Kidney (tissue), 13 donors: ENCODE measurements at regions not wholly inside any gene's neighbourhood (a gene's known extent, or its start where the extent isn't known, plus 50 kb on each side); places are given as distances from the start of the nearest gene placed in this dataset.

Experiments
- DNase-seq, 5 donors: peaks; one replicate each; pipeline ENCODE4 v3.0.0-alpha.2; 2013 to 2020
- FAIRE-seq: peaks from 2 replicates; lab custom pipeline; 2012; peaks lifted over from hg19 to GRCh38; lab: Jason Lieb, UNC
- H3K27ac ChIP-seq, 2 donors: one replicate each; pipeline ENCODE4 v1.7.0; 2013; ENCODE audit warnings: low read depth in 2 of 2, low read length in 2 of 2, inconsistent platforms in 1 of 2
- H3K27me3 ChIP-seq: one replicate; pipeline ENCODE4 v1.7.1; 2013; ENCODE audit warnings: low read length, inconsistent platforms; ENCODE audit not compliant: control insufficient read depth, insufficient read depth
- H3K36me3 ChIP-seq, 3 donors: one replicate each; pipeline versions ENCODE4 v1.7.0 to v1.7.1; 2013; ENCODE audit warnings: low read length in 3 of 3, control low read depth in 1 of 3, inconsistent platforms in 1 of 3; ENCODE audit not compliant: insufficient read depth in 3 of 3, control insufficient read depth in 2 of 3
- H3K4me1 ChIP-seq, 3 donors: one replicate each; pipeline versions ENCODE4 v1.7.0 to v1.7.1; 2013; ENCODE audit warnings: low read length in 3 of 3, inconsistent platforms in 1 of 3, low read depth in 1 of 3; ENCODE audit not compliant: control insufficient read depth in 2 of 3, insufficient read depth in 2 of 3
- H3K4me3 ChIP-seq, 3 donors: one replicate each; pipeline versions ENCODE4 v1.7.0 to v1.8.1; 2013; ENCODE audit warnings: low read length in 3 of 3, control low read depth in 1 of 3, inconsistent platforms in 1 of 3
- H3K9ac ChIP-seq, 3 donors: one replicate each; pipeline versions ENCODE4 v1.7.0 to v1.7.1; 2013; ENCODE audit warnings: low read length in 3 of 3, control low read depth in 1 of 3, inconsistent platforms in 1 of 3
- H3K9me3 ChIP-seq, 3 donors: one replicate each; pipeline versions ENCODE4 v1.7.0 to v1.7.1; 2013; ENCODE audit warnings: low read length in 3 of 3, control low read depth in 1 of 3, inconsistent platforms in 1 of 3; ENCODE audit not compliant: control insufficient read depth in 2 of 3, insufficient read depth in 1 of 3
- CTCF ChIP-seq: IDR thresholded peaks from 3 replicates; pipeline ENCODE4 v1.5.1; 2012; ENCODE audit warnings: mild to moderate bottlenecking, moderate library complexity, borderline replicate concordance; ENCODE audit not compliant: insufficient read depth; ENCODE audit errors: extremely low read depth
- intact Hi-C: fragments of 100-400 bp; cut with DNase I; formaldehyde crosslinking; loops from one replicate; pipeline ENCODE4 v1.11.1; 2022
- donor health status: control.
- donor health status: control.
- donor health status: control.
- donor health status: control.
- donor health status: control.
- donor health status: DM: yes; HTN: yes; CAD: no.
- donor health status: Normal renal cell carcinoma (clear cell type).

GRCh38 chr3:80770106-80771074 lies 991.1 kb downstream of the GBE1 start:
- no peak for FAIRE-seq
- TF ChIP-seq CTCF, result no peak
- peak in 1 of 5 donors; percentile 2 for DNase-seq
- Histone ChIP-seq H3K9me3 (no peaks in the 10 kb centered on the region), H3K27me3 (no peaks in the 10 kb centered on the region), H3K9ac (no peak overlapping the region), H3K4me3 (no peak overlapping the region), H3K4me1 (no peaks in the 10 kb centered on the region), H3K36me3 (no peaks in the 10 kb centered on the region), H3K27ac (no peak overlapping the region)
- intact Hi-C loops, result no loop called here

- no peak for FAIRE-seq
- intact Hi-C loops, result no loop called here
Measured at GRCh38 chr3:80769683-80770082, 991.8 kb downstream of the GBE1 start.

GRCh38 chr3:80767604-80768003 lies 993.8 kb downstream of the GBE1 start:
- TF ChIP-seq CTCF, result no peak
- no peaks in the 10 kb centered on the region for H3K9me3 ChIP-seq
- intact Hi-C loops, result no loop called here
- no peak overlapping the region for H3K4me3 ChIP-seq
- DNase-seq (no peak), FAIRE-seq (no peak)
- no peaks in the 10 kb centered on the region for H3K27me3 ChIP-seq
- no peak overlapping the region for H3K9ac ChIP-seq
- H3K36me3 ChIP-seq, result no peaks in the 10 kb centered on the region
- H3K27ac ChIP-seq, result no peak overlapping the region
- no peaks in the 10 kb centered on the region for H3K4me1 ChIP-seq

More at GRCh38 chr3:80769683-80770082, 991.8 kb downstream of the GBE1 start:
- H3K4me1 ChIP-seq, result no peaks in the 10 kb centered on the region
- no peaks in the 10 kb centered on the region for H3K27me3 ChIP-seq
- no peak overlapping the region for H3K4me3 ChIP-seq
- no peaks in the 10 kb centered on the region for H3K9me3 ChIP-seq
- TF ChIP-seq CTCF, result no peak
- no peak for DNase-seq
- no peak overlapping the region for H3K9ac ChIP-seq
- H3K27ac ChIP-seq, result no peak overlapping the region
- no peaks in the 10 kb centered on the region for H3K36me3 ChIP-seq
